ENCODE measurements at regions not wholly inside any gene's neighbourhood (a gene's known extent, or its start where the extent isn't known, plus 50 kb on each side); places are given as distances from the start of the nearest gene placed in this dataset.

- TF ChIP-seq KDM1A (IDR thresholded peaks at IDR 0.05) (no peak), CBX3 (IDR thresholded peaks at IDR 0.05; ENCODE audit: borderline replicate concordance in 1 of 2, low read length in 2 of 2) (no peak)
Observed at GRCh38 chr6:40799296-40800140, 212.4 kb upstream of the LRFN2 start.
